ENCODE measurements at regions not wholly inside any gene's neighbourhood (a gene's known extent, or its start where the extent isn't known, plus 50 kb on each side); places are given as distances from the start of the nearest gene placed in this dataset.

DNA sequence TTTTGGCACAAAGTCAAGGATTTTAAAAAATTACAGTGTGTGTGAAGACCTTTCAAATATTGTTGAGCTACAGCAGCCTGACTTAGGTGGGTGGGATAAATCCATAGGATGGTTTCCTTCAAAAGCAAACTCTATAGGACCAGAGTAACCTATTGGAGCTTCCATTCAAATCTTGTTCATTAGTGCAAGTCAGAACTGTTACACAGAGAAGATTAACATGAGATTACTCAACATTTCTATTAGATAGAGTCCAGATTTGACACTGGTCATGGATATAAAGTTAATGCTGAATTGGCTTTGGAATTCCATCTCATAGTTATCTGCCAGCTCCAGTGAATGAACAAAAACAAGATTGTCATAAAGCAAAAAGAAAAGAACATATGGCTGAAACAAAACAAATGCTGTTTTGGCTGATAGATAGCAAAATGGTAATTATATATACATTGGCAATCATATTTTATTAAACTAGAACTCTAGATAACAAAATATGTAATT lies 129.6 kb upstream of the SEMA3A start:
- DNase-seq = no peak
- H3K4me3 Mint-ChIP-seq = no peak overlapping the region
- ChIA-PET POLR2A (no interaction called here), CTCF (no interaction called here)
- no peaks in the 10 kb centered on the region for H3K36me3 Mint-ChIP-seq (ENCODE audit: low read depth)
- no peaks in the 10 kb centered on the region for H3K27me3 Mint-ChIP-seq
- H3K9me3 Mint-ChIP-seq = peaks cover 2% of the 10 kb centered on the region
- no peak overlapping the region for H3K27ac Mint-ChIP-seq
- no peaks in the 10 kb centered on the region for H3K4me1 Mint-ChIP-seq

DNA sequence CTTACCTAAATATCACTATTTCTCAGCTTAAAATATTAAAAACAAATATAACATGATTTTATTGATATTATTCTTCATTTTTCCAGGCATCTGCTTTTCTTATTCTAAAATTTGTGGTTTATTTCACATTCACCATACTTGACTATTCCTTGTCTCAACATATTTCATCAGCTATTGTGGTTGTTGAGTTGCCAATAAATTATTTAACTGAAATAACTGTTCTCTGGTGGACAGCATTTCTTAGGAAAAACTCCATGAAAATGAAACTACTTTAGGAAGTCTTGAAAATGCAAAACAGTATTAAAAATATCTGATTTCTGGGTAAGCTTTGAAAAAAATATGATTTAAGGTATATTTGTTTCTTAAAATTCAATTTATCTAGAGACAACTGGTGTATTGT lies 122.9 kb upstream of the SEMA3A start:
- H3K27ac Mint-ChIP-seq = no peak overlapping the region
- DNase-seq = no peak
- no peak overlapping the region for H3K4me3 Mint-ChIP-seq
- POLR2A ChIA-PET = no interaction called here
- no peaks in the 10 kb centered on the region for H3K4me1 Mint-ChIP-seq
- H3K36me3 Mint-ChIP-seq (ENCODE audit: low read depth) = no peaks in the 10 kb centered on the region
- peaks cover 2% of the 10 kb centered on the region for H3K9me3 Mint-ChIP-seq
- CTCF ChIA-PET = no interaction called here
- H3K27me3 Mint-ChIP-seq = no peaks in the 10 kb centered on the region

DNA sequence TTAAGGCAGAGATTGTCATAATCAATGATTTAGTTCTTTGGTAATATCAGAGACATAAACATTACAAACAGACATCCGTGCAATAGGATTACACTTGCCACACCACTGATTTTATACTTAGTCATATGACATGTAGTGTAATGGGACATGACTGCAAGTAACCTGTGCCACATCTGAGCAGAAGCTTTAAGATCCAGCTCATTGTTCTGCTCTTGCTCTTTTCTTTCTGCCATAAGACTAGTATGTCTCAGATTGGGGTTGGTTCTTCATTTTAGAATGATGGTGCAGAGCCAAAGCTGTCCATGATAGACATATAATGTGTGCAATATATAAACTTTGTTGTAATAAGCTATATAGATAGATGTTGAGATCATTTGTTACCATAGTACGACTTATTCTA lies 119.7 kb upstream of the SEMA3A start:
- no peak overlapping the region for H3K27ac Mint-ChIP-seq
- H3K36me3 Mint-ChIP-seq (ENCODE audit: low read depth) = no peaks in the 10 kb centered on the region
- no peaks in the 10 kb centered on the region for H3K4me1 Mint-ChIP-seq
- H3K27me3 Mint-ChIP-seq = no peaks in the 10 kb centered on the region
- no peak for DNase-seq
- no peak overlapping the region for H3K4me3 Mint-ChIP-seq
- ChIA-PET CTCF (no interaction called here), POLR2A (no interaction called here)
- H3K9me3 Mint-ChIP-seq = no peaks in the 10 kb centered on the region

DNA sequence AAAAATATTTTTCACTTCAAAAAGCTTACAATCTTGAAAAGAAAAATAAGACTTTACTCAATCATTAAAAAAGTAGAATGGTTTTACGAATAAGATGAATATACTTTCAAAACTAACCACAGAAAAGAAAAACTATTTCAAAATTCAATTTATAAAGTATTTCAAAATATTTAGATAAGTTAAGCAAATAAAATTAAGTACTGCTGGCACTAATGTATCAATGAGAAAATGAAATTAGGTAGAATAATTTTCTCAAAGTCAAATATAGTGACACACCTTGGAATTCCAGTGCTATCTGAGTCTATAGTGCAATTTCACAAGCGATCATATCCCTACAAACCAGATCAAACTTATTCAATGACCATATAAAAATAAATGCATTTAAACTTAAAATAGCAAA lies 109.8 kb upstream of the SEMA3A start:
- Mint-ChIP-seq H3K9me3 (no peaks in the 10 kb centered on the region), H3K4me1 (no peaks in the 10 kb centered on the region), H3K27me3 (no peaks in the 10 kb centered on the region), H3K4me3 (no peak overlapping the region), H3K27ac (no peak overlapping the region), H3K36me3 (ENCODE audit: low read depth) (no peaks in the 10 kb centered on the region)
- ChIA-PET POLR2A (no interaction called here), CTCF (no interaction called here)
- no peak for DNase-seq

DNA sequence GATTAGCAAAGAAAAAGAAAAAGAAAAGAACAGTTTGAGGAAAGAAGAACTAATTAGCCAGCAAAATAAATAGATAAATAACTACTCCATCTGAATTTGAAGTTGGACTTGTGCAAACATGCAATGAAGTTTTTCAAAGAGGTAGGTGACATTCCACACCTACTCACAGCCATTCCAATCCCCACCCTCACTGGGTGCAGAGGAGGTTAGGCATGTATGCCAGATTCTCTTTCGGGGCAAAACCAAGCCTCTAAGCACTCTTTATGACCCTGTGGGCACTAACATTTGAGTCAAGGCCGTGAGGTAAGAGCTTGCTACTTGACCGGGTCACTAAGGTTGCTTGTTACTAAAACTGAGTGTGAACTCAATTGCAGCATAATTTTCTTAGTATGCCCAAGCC lies 108.4 kb upstream of the SEMA3A start:
- Mint-ChIP-seq H3K27ac (no peak overlapping the region), H3K9me3 (no peaks in the 10 kb centered on the region), H3K27me3 (no peaks in the 10 kb centered on the region), H3K4me3 (no peak overlapping the region), H3K4me1 (no peaks in the 10 kb centered on the region), H3K36me3 (ENCODE audit: low read depth) (no peaks in the 10 kb centered on the region)
- ChIA-PET CTCF (no interaction called here), POLR2A (no interaction called here)
- DNase-seq = no peak

DNA sequence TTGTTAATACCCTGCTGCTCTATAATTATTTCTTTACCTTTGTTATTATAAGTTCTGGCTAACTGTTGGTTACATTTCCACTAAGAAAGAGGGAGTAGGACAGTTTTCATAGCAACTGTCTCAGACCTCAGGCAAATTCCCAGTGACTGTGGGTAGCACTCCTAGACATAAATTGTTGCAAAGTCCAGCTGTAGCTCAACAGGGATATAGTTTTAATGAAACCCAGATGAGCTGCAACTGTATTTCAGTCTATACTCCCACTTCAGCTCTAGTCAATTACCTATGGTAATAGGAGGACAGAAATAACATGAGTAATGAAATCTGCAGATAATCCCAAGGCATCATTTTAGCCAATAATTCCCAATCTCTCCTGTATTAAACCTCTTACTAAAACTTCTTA lies 103.0 kb upstream of the SEMA3A start:
- H3K4me3 Mint-ChIP-seq = no peak overlapping the region
- ChIA-PET CTCF (no interaction called here), POLR2A (no interaction called here)
- H3K9me3 Mint-ChIP-seq = no peaks in the 10 kb centered on the region
- no peak overlapping the region for H3K27ac Mint-ChIP-seq
- DNase-seq = no peak
- H3K36me3 Mint-ChIP-seq (ENCODE audit: low read depth) = no peaks in the 10 kb centered on the region
- H3K4me1 Mint-ChIP-seq = no peaks in the 10 kb centered on the region
- H3K27me3 Mint-ChIP-seq = no peaks in the 10 kb centered on the region

DNA sequence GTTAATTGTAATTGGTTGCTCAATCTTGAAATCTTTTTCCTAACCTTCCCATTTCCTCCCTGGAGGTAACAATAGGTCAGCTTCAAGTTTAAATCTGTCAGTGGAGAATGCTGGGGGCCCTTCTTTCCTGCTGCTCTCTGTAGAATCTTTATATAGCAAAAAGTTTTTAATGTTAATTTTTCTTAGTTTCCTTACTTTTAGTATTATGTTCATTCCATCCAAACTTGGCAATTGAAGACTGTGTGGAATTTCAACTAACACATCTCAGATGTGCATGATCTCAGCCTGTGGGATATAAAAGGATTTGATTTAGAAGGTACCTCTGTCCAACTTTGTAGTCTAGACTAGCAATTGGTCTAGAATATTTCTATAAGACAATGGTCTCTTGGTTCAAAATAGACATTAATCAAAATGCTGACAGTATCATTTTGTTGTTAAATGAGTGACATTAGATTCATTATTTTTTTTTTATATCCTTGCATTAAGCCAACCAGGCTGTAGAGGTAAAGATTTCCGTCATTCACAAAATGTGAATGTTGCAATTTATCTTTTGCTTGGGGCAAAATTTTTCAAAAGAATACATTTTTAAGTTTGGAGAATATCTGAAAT lies 100.4 kb upstream of the SEMA3A start:
- POLR2A ChIA-PET = no interaction called here
- CTCF ChIA-PET = no interaction called here
- H3K4me3 Mint-ChIP-seq = no peak overlapping the region
- no peaks in the 10 kb centered on the region for H3K4me1 Mint-ChIP-seq
- H3K36me3 Mint-ChIP-seq (ENCODE audit: low read depth) = no peaks in the 10 kb centered on the region
- H3K27ac Mint-ChIP-seq = no peak overlapping the region
- H3K9me3 Mint-ChIP-seq = no peaks in the 10 kb centered on the region
- no peak for DNase-seq
- no peaks in the 10 kb centered on the region for H3K27me3 Mint-ChIP-seq

DNA sequence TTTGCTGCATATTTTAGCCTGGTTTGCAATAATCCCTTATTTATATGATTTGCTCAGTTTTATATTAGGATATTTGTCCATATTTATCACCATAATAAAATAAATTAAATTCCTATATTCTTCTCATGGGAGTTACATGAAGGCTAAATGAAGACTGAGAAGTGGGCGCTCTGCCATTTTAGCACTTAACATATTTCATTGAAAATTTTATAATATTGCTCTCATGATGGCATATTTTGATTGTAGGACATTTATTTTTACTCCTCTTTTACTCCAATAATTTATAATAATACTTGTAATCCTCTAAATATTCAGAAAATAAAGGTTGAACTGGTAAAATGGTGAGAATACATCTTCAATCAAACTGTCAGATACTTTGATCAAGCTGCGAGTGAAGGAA lies 99.8 kb upstream of the SEMA3A start:
- H3K36me3 Mint-ChIP-seq (ENCODE audit: low read depth) = no peaks in the 10 kb centered on the region
- no peak overlapping the region for H3K27ac Mint-ChIP-seq
- no peaks in the 10 kb centered on the region for H3K9me3 Mint-ChIP-seq
- no peak for DNase-seq
- H3K4me3 Mint-ChIP-seq = no peak overlapping the region
- no peaks in the 10 kb centered on the region for H3K27me3 Mint-ChIP-seq
- no peaks in the 10 kb centered on the region for H3K4me1 Mint-ChIP-seq
- ChIA-PET POLR2A (no interaction called here), CTCF (no interaction called here)

DNA sequence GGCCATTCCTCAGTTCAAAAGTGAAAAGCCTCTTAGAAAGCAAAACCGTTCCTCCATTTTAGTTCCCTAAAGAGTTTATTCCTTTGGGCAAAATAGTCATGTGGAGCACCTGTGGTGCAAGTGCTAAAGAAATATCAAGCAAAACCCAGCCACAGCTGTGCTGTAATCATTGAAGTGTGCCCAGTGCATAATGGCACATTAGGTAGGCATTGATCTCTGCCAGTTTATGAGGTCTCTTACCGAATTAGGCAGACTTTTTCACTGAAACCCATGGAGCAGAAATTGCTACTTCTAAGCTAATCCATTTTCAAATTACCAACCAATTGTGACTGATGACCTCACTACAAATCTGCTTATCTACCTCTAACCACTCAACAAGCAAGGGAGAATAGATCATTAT lies 97.2 kb upstream of the SEMA3A start:
- CTCF ChIA-PET = no interaction called here
- no peak overlapping the region for H3K4me3 Mint-ChIP-seq
- no peak for DNase-seq
- no peak overlapping the region for H3K27ac Mint-ChIP-seq
- POLR2A ChIA-PET = no interaction called here
- H3K4me1 Mint-ChIP-seq = no peaks in the 10 kb centered on the region
- H3K36me3 Mint-ChIP-seq (ENCODE audit: low read depth) = no peaks in the 10 kb centered on the region
- no peaks in the 10 kb centered on the region for H3K9me3 Mint-ChIP-seq
- no peaks in the 10 kb centered on the region for H3K27me3 Mint-ChIP-seq

DNA sequence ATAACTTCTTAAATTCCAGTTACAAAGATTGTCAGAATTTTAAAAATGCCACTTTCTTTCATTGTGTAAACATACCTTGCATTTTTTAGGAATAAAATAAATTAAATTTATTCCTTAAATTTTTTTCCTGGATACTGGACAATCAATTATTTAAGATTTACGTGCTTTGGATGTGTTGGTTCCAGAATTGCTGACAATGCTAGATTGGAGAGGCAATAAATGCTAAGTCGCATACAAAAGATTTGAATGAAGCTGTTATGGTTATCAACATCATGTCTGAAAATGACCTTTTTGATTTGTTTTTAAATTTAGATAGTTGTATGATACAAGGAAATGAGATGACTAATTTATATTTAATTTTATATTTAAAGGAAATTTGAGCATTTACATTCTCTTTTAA lies 89.2 kb upstream of the SEMA3A start:
- CTCF ChIA-PET = no interaction called here
- Mint-ChIP-seq H3K27me3 (no peaks in the 10 kb centered on the region), H3K9me3 (peaks cover 2% of the 10 kb centered on the region), H3K4me1 (no peaks in the 10 kb centered on the region), H3K27ac (no peak overlapping the region), H3K4me3 (no peak overlapping the region), H3K36me3 (ENCODE audit: low read depth) (no peaks in the 10 kb centered on the region)
- DNase-seq = no peak
- POLR2A ChIA-PET = no interaction called here

DNA sequence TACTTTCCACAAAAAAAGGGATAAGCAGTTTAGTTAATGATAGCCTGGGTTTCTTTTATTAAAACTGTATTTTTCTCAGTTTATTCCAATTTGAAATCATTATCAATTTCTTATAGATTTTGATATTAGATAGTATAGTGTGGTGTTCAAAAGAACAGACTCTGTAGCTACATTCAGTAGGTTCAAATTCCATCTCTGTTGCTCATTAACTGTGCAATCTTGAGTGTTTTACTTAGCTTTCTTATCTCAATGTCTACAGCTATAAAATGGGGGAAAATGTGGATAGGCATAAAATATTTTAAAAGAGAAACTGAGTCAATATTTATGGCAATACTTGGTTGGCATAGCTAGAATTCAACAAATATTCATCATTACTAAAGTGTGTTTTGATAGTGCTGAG lies 86.9 kb upstream of the SEMA3A start:
- Mint-ChIP-seq H3K27ac (no peak overlapping the region), H3K4me3 (no peak overlapping the region), H3K36me3 (ENCODE audit: low read depth) (no peaks in the 10 kb centered on the region), H3K27me3 (no peaks in the 10 kb centered on the region), H3K9me3 (peaks cover 3% of the 10 kb centered on the region), H3K4me1 (no peaks in the 10 kb centered on the region)
- DNase-seq = no peak
- POLR2A ChIA-PET = no interaction called here
- CTCF ChIA-PET = no interaction called here

DNA sequence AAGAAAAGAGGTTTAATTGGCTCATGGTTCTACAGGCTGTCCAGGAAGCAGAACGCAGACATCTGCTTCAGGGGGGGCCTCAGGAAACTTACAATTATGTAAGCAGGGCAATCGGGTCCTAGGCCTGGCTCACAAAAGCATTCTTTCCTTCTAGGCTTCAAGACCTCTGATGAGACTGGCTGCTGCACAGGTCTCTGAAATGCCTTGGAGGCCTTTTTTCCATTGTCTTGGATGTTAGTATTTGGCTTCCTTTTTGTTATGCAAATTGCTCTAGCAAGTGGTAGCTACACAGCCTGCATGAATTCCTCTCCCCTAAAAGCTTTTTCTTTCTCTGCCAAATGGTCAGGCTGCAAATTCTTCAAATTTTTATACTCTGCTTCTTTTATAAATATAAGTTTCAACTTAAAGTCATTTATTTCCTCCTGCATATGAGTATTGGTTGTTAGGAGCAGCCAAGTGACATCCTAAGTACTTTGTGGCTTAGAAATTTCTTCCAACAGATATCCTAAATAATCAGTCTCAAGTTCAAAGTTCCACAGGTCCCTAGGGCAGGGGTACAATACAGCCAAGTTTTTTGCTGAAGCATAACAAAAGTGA lies 83.1 kb upstream of the SEMA3A start:
- Mint-ChIP-seq H3K27ac (no peak overlapping the region), H3K9me3 (peaks cover 3% of the 10 kb centered on the region), H3K4me1 (no peaks in the 10 kb centered on the region), H3K36me3 (ENCODE audit: low read depth) (no peaks in the 10 kb centered on the region), H3K27me3 (no peaks in the 10 kb centered on the region), H3K4me3 (no peak overlapping the region)
- ChIA-PET POLR2A (no interaction called here), CTCF (no interaction called here)
- DNase-seq = no peak

DNA sequence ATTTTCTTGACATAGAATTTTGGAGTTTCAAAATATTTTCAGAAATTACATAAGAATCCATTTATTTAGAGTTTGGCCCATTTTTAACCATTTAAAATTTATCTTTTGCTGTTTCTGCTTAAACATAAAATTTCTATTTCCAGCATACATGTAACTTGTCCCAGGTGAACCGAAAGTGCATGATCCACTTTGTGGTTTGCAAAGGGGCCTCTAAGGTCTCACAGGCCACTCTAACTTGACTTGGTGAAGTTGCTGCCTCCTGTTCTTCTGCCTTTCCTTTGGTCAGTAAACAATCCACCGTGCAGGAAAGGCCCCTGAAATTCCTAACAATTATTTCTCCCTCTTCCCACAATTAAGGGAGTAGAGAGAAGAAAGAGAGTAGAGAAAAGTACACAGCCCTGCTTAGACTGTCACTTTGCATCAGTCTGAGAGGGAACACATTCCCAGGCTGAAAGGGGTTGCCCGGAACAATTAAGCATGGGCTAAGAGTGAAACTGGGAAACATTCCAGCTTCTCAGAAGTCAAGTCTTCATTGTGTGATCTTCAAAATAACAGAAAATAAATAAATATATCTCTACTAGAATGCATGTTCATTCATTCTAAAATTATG lies 79.5 kb upstream of the SEMA3A start:
- ChIA-PET POLR2A (no interaction called here), CTCF (no interaction called here)
- no peaks in the 10 kb centered on the region for H3K36me3 Mint-ChIP-seq (ENCODE audit: low read depth)

DNA sequence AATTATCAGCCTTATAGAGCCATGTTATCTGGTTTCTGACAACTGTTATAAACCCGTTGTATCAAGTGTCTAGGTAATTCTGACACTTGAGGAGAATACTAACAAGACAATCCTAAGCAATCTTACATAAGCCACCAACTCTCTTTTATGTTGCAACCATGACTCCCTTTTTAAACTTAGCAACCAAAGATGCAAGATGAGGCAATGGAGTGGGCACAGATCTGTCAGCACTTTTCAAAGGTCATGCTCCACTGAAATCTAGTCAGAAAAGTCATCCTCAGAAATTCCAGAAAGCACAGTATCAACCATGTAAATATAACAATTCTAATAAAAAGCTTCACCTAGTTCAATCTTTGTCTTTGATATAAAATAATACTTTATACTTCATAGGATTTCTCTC lies 77.0 kb upstream of the SEMA3A start:
- H3K27ac Mint-ChIP-seq = no peak overlapping the region
- H3K9me3 Mint-ChIP-seq = no peaks in the 10 kb centered on the region
- ChIA-PET POLR2A (no interaction called here), CTCF (no interaction called here)
- no peaks in the 10 kb centered on the region for H3K36me3 Mint-ChIP-seq (ENCODE audit: low read depth)
- no peak for DNase-seq
- no peak overlapping the region for H3K4me3 Mint-ChIP-seq
- no peaks in the 10 kb centered on the region for H3K27me3 Mint-ChIP-seq
- H3K4me1 Mint-ChIP-seq = no peaks in the 10 kb centered on the region

More for the DNA sequence above, 79.5 kb upstream of the SEMA3A start:
- peaks cover 2% of the 10 kb centered on the region for H3K9me3 Mint-ChIP-seq
- no peak for DNase-seq
- no peaks in the 10 kb centered on the region for H3K27me3 Mint-ChIP-seq
- H3K4me3 Mint-ChIP-seq = no peak overlapping the region
- no peaks in the 10 kb centered on the region for H3K4me1 Mint-ChIP-seq
- H3K27ac Mint-ChIP-seq = no peak overlapping the region

All from activated CD4-positive, alpha-beta memory T cell treated with anti-CD3 and anti-CD28 coated beads, Interleukin-2, amount 10 ng/mL, durations not matched to agents 7 days and 5 days (primary cell).